ENCODE measurements at regions not wholly inside any gene's neighbourhood (a gene's known extent, or its start where the extent isn't known, plus 50 kb on each side); places are given as distances from the start of the nearest gene placed in this dataset.
"Not testable (repeated sequence)": the region's sequence is repeated elsewhere in the genome, so short reads cannot be mapped to it uniquely, and the experiment has no call there.

DNA sequence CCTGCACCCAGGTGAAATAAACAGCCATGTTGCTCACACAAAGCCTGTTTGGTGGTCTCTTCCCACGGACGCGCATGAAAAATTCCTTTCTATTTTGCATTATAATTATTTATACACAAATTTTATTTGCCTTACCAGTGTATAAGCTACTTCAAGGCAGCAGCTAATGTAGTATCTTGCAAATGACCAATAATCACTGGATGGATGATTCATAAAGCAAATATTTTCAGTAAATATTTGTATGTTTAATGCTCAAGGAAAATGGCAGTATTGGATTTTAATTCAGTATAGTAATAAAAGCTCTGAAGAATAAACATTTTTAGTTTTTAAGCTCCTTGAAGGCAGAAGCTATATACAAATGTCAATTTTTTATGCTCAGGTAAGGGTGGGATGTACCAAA is 158.7 kb upstream of the NANOGP8 start:
- ATAC-seq, result no peak
- TF ChIP-seq CTCF (IDR thresholded peaks at IDR 0.05), result no peak
- H3K27me3 ChIP-seq, result no peaks in the 10 kb centered on the region
- no peaks in the 10 kb centered on the region for H3K36me3 ChIP-seq
- no peak overlapping the region for H3K4me3 ChIP-seq
- no peak overlapping the region for H3K27ac ChIP-seq
- no peaks in the 10 kb centered on the region for H3K9me3 ChIP-seq
- DNase-seq, result no peak
- intact Hi-C loops (cut with DNase I), result no loop called here
- no peaks in the 10 kb centered on the region for H3K4me1 ChIP-seq

DNA sequence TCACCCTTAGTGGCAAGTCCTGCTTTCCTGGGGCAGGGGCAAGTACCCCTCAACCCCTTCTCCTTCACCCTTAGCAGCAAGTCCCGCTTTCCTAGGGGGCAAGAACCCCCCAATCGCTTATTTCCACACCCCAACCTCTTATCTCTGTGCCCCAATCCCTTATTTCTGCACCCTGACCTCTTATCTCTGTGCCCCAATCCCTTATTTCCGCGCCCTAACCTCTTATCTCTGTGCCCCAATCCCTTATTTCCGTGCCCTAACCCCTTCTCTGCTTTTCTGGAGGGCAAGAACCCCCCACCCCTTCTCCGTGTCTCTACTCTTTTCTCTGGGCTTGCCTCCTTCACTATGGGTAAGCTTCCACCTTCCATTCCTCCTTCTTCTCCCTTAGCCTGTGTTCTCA is 154.6 kb upstream of the NANOGP8 start:
- H3K9me3 ChIP-seq; H3K27me3 ChIP-seq; DNase-seq; H3K4me3 ChIP-seq; intact Hi-C loops (cut with DNase I); ATAC-seq; H3K36me3 ChIP-seq; H3K27ac ChIP-seq; H3K4me1 ChIP-seq: not testable (repeated sequence)

DNA sequence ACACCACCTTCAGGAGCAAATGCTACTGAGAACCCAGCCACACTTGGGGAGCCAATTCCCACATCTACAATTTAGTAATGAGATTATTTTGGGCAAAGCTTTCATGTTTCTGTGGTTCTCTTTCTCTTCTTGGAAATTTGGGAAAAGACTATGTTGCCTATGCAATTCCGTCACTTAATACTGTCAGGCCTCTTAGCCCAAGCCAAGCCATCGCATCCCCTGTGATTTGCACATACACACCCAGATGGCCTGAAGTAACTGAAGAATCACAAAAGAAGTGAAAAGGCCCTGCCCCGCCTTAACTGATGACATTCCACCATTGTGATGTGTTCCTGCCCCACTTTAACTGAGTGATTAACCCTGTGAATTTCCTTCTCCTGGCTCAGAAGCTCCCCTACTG is 153.4 kb upstream of the NANOGP8 start:
- H3K27me3 ChIP-seq; DNase-seq; ATAC-seq; H3K4me3 ChIP-seq; H3K9me3 ChIP-seq; intact Hi-C loops (cut with DNase I); H3K36me3 ChIP-seq; H3K4me1 ChIP-seq; H3K27ac ChIP-seq: not testable (repeated sequence)

DNA sequence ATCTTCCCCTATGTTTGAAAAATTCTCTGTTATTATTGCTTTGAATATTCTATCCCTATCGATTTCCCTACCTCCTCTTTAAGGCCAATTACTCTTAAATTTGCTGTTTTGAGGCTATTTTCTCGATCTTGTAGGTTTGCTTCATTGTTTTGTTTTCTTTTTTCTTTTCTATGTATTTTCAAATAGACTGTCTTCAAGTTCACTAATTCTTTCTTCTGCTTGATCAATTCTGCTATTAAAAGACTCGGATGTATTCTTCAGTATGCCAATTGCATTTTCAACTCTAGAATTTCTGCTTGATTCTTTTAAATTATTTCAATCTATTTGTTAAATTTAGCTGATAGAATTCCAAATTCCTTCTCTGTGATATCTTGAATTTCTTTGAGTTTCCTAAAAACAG is 144.0 kb upstream of the NANOGP8 start:
- intact Hi-C loops (cut with DNase I), result no loop called here
- ATAC-seq (no peak), DNase-seq (no peak)
- Histone ChIP-seq H3K27ac (no peak overlapping the region), H3K4me3 (no peak overlapping the region), H3K36me3 (peaks cover 0 to 4% of the 10 kb centered on the region in 2 donors), H3K27me3 (no peaks in the 10 kb centered on the region), H3K4me1 (no peaks in the 10 kb centered on the region), H3K9me3 (peaks cover 0 to 15% of the 10 kb centered on the region in 2 donors)
- no peak for TF ChIP-seq CTCF (IDR thresholded peaks at IDR 0.05)

DNA sequence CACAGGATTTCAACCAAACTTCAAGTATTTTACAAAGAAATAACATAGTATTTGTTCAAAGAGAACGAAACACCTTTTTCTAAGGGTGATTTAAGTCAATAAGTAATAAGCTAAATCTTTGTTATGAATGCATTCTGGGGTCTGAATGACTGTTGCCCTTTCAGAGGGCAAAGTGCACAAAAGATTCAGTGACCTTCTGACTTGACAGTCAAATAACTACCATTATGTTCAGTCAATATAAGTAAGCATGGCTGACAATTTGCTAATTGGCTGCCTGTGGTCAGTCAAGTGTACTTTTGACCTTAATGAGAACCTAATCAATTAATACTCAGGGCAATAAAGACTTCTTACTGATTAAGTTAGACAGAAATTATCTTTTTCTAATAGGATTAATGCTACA is 133.1 kb upstream of the NANOGP8 start:
- Histone ChIP-seq H3K36me3 (no peaks in the 10 kb centered on the region), H3K4me1 (no peaks in the 10 kb centered on the region), H3K4me3 (no peak overlapping the region), H3K27ac (no peak overlapping the region), H3K9me3 (no peaks in the 10 kb centered on the region), H3K27me3 (no peaks in the 10 kb centered on the region)
- no peak for TF ChIP-seq CTCF (IDR thresholded peaks at IDR 0.05)
- no peak for DNase-seq
- intact Hi-C loops (cut with DNase I), result no loop called here
- no peak for ATAC-seq

GRCh38 chr15:35215093-35215492 is 130.0 kb upstream of the NANOGP8 start:
- H3K4me1 ChIP-seq, result no peaks in the 10 kb centered on the region
- intact Hi-C loops (cut with DNase I), result no loop called here
- no peaks in the 10 kb centered on the region for H3K9me3 ChIP-seq
- H3K27me3 ChIP-seq, result no peaks in the 10 kb centered on the region
- no peak for ATAC-seq
- no peaks in the 10 kb centered on the region for H3K36me3 ChIP-seq
- no peak overlapping the region for H3K4me3 ChIP-seq
- TF ChIP-seq CTCF (IDR thresholded peaks at IDR 0.05), result no peak
- no peak overlapping the region for H3K27ac ChIP-seq
- no peak for DNase-seq

All from left lung (tissue), 4 donors.